ENCODE measurements at regions not wholly inside any gene's neighbourhood (a gene's known extent, or its start where the extent isn't known, plus 50 kb on each side); places are given as distances from the start of the nearest gene placed in this dataset.

- TF ChIP-seq EZH2phosphoT487 (IDR thresholded peaks at IDR 0.05; ENCODE audit: borderline replicate concordance, low read length), result no peak
- TF ChIP-seq, protein P1, sequence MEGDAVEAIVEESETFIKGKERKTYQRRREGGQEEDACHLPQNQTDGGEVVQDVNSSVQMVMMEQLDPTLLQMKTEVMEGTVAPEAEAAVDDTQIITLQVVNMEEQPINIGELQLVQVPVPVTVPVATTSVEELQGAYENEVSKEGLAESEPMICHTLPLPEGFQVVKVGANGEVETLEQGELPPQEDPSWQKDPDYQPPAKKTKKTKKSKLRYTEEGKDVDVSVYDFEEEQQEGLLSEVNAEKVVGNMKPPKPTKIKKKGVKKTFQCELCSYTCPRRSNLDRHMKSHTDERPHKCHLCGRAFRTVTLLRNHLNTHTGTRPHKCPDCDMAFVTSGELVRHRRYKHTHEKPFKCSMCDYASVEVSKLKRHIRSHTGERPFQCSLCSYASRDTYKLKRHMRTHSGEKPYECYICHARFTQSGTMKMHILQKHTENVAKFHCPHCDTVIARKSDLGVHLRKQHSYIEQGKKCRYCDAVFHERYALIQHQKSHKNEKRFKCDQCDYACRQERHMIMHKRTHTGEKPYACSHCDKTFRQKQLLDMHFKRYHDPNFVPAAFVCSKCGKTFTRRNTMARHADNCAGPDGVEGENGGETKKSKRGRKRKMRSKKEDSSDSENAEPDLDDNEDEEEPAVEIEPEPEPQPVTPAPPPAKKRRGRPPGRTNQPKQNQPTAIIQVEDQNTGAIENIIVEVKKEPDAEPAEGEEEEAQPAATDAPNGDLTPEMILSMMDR (IDR thresholded peaks at IDR 0.05; ENCODE audit: low read depth, low read length, poor library complexity, severe bottlenecking), result no peak
These were observed 215.7 kb downstream of the ICE1 start for GRCh38 chr5:5638211-5638610.

Data from DOHH2 (cell line).